ENCODE measurements at regions not wholly inside any gene's neighbourhood (a gene's known extent, or its start where the extent isn't known, plus 50 kb on each side); places are given as distances from the start of the nearest gene placed in this dataset.

GRCh38 chr3:34386309-34386708 lies 587.9 kb downstream of the PDCD6IP start:
- TF ChIP-seq, protein P1, sequence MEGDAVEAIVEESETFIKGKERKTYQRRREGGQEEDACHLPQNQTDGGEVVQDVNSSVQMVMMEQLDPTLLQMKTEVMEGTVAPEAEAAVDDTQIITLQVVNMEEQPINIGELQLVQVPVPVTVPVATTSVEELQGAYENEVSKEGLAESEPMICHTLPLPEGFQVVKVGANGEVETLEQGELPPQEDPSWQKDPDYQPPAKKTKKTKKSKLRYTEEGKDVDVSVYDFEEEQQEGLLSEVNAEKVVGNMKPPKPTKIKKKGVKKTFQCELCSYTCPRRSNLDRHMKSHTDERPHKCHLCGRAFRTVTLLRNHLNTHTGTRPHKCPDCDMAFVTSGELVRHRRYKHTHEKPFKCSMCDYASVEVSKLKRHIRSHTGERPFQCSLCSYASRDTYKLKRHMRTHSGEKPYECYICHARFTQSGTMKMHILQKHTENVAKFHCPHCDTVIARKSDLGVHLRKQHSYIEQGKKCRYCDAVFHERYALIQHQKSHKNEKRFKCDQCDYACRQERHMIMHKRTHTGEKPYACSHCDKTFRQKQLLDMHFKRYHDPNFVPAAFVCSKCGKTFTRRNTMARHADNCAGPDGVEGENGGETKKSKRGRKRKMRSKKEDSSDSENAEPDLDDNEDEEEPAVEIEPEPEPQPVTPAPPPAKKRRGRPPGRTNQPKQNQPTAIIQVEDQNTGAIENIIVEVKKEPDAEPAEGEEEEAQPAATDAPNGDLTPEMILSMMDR (IDR thresholded peaks at IDR 0.05): no peak
- TF ChIP-seq POLR2A (IDR thresholded peaks at IDR 0.05): no peak

All from lower leg skin (tissue), 3 donors.